AG08396 (cell line): ENCODE measurements at regions not wholly inside any gene's neighbourhood (a gene's known extent, or its start where the extent isn't known, plus 50 kb on each side); places are given as distances from the start of the nearest gene placed in this dataset.

Experiments
- DNase-seq: peaks from one replicate; pipeline ENCODE4 v3.0.0; 2012; ENCODE audit warnings: low spot score, mixed read lengths

- no peak for DNase-seq
These were observed 81.0 kb upstream of the CACUL1 start for GRCh38 chr10:118835682-118836326.

GRCh38 chr10:118838364-118838763 lies 83.6 kb upstream of the CACUL1 start:
- no peak for DNase-seq

- DNase-seq: no peak
These were observed 84.6 kb upstream of the CACUL1 start for GRCh38 chr10:118839348-118839747.

- DNase-seq: no peak
These were observed 85.5 kb upstream of the CACUL1 start for GRCh38 chr10:118840071-118840775.

GRCh38 chr10:118840776-118841468 lies 86.2 kb upstream of the CACUL1 start:
- DNase-seq: no peak

- DNase-seq: no peak
These were observed 87.3 kb upstream of the CACUL1 start for GRCh38 chr10:118841881-118842605.

- DNase-seq: no peak
These were observed 88.3 kb upstream of the CACUL1 start for GRCh38 chr10:118842843-118843624.

GRCh38 chr10:118843647-118844265 lies 89.0 kb upstream of the CACUL1 start:
- no peak for DNase-seq

- no peak for DNase-seq
These were observed 90.2 kb upstream of the CACUL1 start for GRCh38 chr10:118844731-118845521.

- DNase-seq: no peak
These were observed 91.0 kb upstream of the CACUL1 start for GRCh38 chr10:118845776-118846175.

GRCh38 chr10:118850418-118851061 lies 95.8 kb upstream of the CACUL1 start:
- DNase-seq: peak; percentile 42

- DNase-seq: no peak
These were observed 96.6 kb upstream of the CACUL1 start for GRCh38 chr10:118851062-118852035.

- DNase-seq: no peak
These were observed 99.1 kb upstream of the CACUL1 start for GRCh38 chr10:118853916-118854315.

GRCh38 chr10:118856106-118856505 lies 101.3 kb upstream of the CACUL1 start:
- DNase-seq: no peak

GRCh38 chr10:118865998-118866693 lies 111.4 kb upstream of the CACUL1 start:
- no peak for DNase-seq

GRCh38 chr10:118867768-118868167 lies 113.0 kb upstream of the CACUL1 start:
- DNase-seq: no peak

GRCh38 chr10:118868589-118868988 lies 113.8 kb upstream of the CACUL1 start:
- DNase-seq: no peak
